ENCODE measurements at regions not wholly inside any gene's neighbourhood (a gene's known extent, or its start where the extent isn't known, plus 50 kb on each side); places are given as distances from the start of the nearest gene placed in this dataset.
A peak's percentile ranks its signal among the peaks of the same experiment; 100 is the strongest.

- H3K4me3 ChIP-seq (ENCODE audit: extremely low read depth in 1 of 4, insufficient read depth in 2 of 4, low read depth in 3 of 4, low read length in 4 of 4), result no peak overlapping the region
- peaks cover 0 to 4% (median 1%) of the 10 kb centered on the region in 4 experiments; a peak in 1 of 7 replicates for H3K4me1 ChIP-seq (replicated peaks in 1 of 4; ENCODE audit: control insufficient read depth in 3 of 4, insufficient read depth in 4 of 4, low read length in 3 of 4)
- ChIA-PET POLR2A (ENCODE audit: partially characterized antibody) (interaction anchor here (0.8 to 1.6 kb wide), 3 partner anchors 12 to 20 kb away, joined by 3 to 6 read pairs (median 4); no protein-coding TSS in a partner anchor), CTCF (ENCODE audit: partially characterized antibody) (interaction anchor here (0.7 to 2.8 kb wide), 4 partner anchors 18 to 514 kb away, joined by 3 to 21 read pairs (median 4); no protein-coding TSS in a partner anchor)
- no peak overlapping the region for H2BK15ac ChIP-seq (ENCODE audit: low read length)
- DNase-seq (ENCODE audit: low read depth in 1 of 2, low spot score in 2 of 2), result no peak
- no peak overlapping the region for H3K27ac ChIP-seq (ENCODE audit: low read depth, low read length)
- no peak overlapping the region for H2BK120ac ChIP-seq (replicated peaks; ENCODE audit: low read depth, low read length)
- no peak for FAIRE-seq
- no peak overlapping the region for H2AFZ ChIP-seq (ENCODE audit: low read length)
- no peak overlapping the region for H3K14ac ChIP-seq (ENCODE audit: insufficient read length)
- H4K5ac ChIP-seq (ENCODE audit: insufficient read length, low read depth, low read length), result no peak overlapping the region
- 56% methylated on average over 3 of the region's 3 CpGs; no CpG with 5 or more reads in 1 of the 2 experiments for WGBS, 2 experiments (ENCODE audit: extremely low coverage in 1 of 2, insufficient coverage in 1 of 2, insufficient read length in 1 of 2, insufficient replicate concordance in 2 of 2, low coverage in 1 of 2, low lambda C conversion rate in 2 of 2, missing lambda C conversion rate in 1 of 2)
- H3K23ac ChIP-seq (ENCODE audit: insufficient read length), result no peak overlapping the region
- no peak overlapping the region for H2BK20ac ChIP-seq (ENCODE audit: low read length)
- no peak overlapping the region for H3K4me2 ChIP-seq (ENCODE audit: insufficient read depth in 1 of 2, low read depth in 2 of 2, low read length in 2 of 2)
- H4K20me1 ChIP-seq (replicated peaks in 1 of 2; ENCODE audit: control insufficient read depth in 1 of 2, insufficient read depth in 2 of 2, low read length in 2 of 2), result no peaks in the 10 kb centered on the region
- no peak overlapping the region for H2AK5ac ChIP-seq (ENCODE audit: low read depth, low read length)
- no peaks in the 10 kb centered on the region for H3K79me2 ChIP-seq (ENCODE audit: control insufficient read depth in 1 of 2, insufficient read depth in 2 of 2, low read length in 2 of 2)
- H3K4ac ChIP-seq (replicated peaks; ENCODE audit: insufficient read length, low read depth, low read length), result no peak overlapping the region
- H4K8ac ChIP-seq (ENCODE audit: extremely low read depth, insufficient read depth, low read length), result no peak overlapping the region
- H2BK12ac ChIP-seq (ENCODE audit: low read depth, low read length), result 0 out of 2 replicates have a peak overlapping the region, but pooled peaks have one; percentile 41
- H3K18ac ChIP-seq (ENCODE audit: extremely low read depth, low read length), result no peak overlapping the region
- H4K91ac ChIP-seq (replicated peaks; ENCODE audit: insufficient read length, low read length), result no peak overlapping the region
- H3K9me3 ChIP-seq (ENCODE audit: insufficient read depth in 2 of 2, low read depth in 1 of 2, low read length in 1 of 2), result peaks cover 4% of the 10 kb centered on the region in 2 experiments; a peak in 1 of 4 replicates
- no peaks in the 10 kb centered on the region for H3K23me2 ChIP-seq (ENCODE audit: low read depth, low read length)
- H3K9ac ChIP-seq (replicated peaks in 1 of 4; ENCODE audit: extremely low read depth in 1 of 4, low read depth in 3 of 4, low read length in 3 of 4), result no peak overlapping the region
- peak overlapping the region; percentile 53; the same call in 1 of the 2 replicates for H2BK5ac ChIP-seq (ENCODE audit: low read depth, low read length)
- H3K36me3 ChIP-seq (ENCODE audit: control insufficient read depth in 2 of 4, insufficient read depth in 4 of 4, low read length in 3 of 4), result peaks cover 0 to 2% (median 0%) of the 10 kb centered on the region in 4 experiments; a peak in 1 of 8 replicates
- TF ChIP-seq JUND (IDR thresholded peaks at IDR 0.05; ENCODE audit: low read length) (peak; percentile 67), CREB1 (IDR thresholded peaks at IDR 0.05) (no peak)
- H3K27me3 ChIP-seq (replicated peaks in 1 of 4; ENCODE audit: control insufficient read depth in 3 of 4, extremely low read depth in 1 of 4, insufficient read depth in 3 of 4, low read length in 3 of 4), result no peaks in the 10 kb centered on the region
- H3K56ac ChIP-seq (replicated peaks; ENCODE audit: insufficient read length, low read depth, low read length), result no peak overlapping the region
- no peaks in the 10 kb centered on the region for H3K79me1 ChIP-seq (ENCODE audit: low read depth, low read length)
Observed at GRCh38 chr3:76063019-76063418, 277.7 kb upstream of the ZNF717 start.

All from H1 (cell line).